Uterus (tissue), 2 donors: ENCODE measurements at regions not wholly inside any gene's neighbourhood (a gene's known extent, or its start where the extent isn't known, plus 50 kb on each side); places are given as distances from the start of the nearest gene placed in this dataset.
"Not testable (repeated sequence)": the region's sequence is repeated elsewhere in the genome, so short reads cannot be mapped to it uniquely, and the experiment has no call there.

Experiments
- POLR2A ChIP-seq, 2 donors: fragments of 450-650 bp; IDR thresholded peaks; one replicate each; pipeline ENCODE4 v1.6.1; 2016; ENCODE audit warnings: antibody characterized with exemption in 2 of 2, mild to moderate bottlenecking in 1 of 2, moderate library complexity in 1 of 2
- TF ChIP-seq, protein P1 (sequence below), 4 experiments: fragments of 200-600 bp in 2 of 4; fragments of 450-650 bp in 2 of 4; sonication (generic) in 2 of 4; IDR thresholded peaks; one replicate each; pipeline ENCODE4 v1.5.1; 2016 to 2019; ENCODE audit warnings: antibody characterized with exemption in 4 of 4, mild to moderate bottlenecking in 2 of 4, moderate library complexity in 1 of 4

DNA sequence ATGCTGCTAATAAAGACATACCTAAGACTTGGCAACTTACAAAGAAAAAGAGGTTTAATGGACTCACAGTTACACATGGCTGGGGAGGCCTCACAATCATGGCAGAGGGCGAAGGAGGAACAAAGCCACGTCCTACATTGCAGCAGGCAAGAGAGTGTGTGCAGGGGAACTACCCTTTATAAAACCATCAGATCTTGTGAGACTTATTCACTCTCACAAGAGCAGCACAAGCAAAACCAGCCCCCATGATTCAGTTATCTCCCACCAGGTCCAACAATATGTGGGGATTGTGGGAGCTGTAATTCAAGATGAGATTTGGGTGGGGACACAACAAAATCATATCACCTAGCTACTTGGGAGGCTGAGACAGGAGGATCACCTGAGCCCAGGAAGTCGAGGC lies 202.4 kb downstream of the FAM43A start:
- TF ChIP-seq, protein P1, sequence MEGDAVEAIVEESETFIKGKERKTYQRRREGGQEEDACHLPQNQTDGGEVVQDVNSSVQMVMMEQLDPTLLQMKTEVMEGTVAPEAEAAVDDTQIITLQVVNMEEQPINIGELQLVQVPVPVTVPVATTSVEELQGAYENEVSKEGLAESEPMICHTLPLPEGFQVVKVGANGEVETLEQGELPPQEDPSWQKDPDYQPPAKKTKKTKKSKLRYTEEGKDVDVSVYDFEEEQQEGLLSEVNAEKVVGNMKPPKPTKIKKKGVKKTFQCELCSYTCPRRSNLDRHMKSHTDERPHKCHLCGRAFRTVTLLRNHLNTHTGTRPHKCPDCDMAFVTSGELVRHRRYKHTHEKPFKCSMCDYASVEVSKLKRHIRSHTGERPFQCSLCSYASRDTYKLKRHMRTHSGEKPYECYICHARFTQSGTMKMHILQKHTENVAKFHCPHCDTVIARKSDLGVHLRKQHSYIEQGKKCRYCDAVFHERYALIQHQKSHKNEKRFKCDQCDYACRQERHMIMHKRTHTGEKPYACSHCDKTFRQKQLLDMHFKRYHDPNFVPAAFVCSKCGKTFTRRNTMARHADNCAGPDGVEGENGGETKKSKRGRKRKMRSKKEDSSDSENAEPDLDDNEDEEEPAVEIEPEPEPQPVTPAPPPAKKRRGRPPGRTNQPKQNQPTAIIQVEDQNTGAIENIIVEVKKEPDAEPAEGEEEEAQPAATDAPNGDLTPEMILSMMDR (IDR thresholded peaks at IDR 0.05) = not testable (repeated sequence)
- TF ChIP-seq POLR2A (IDR thresholded peaks at IDR 0.05) = not testable (repeated sequence)
